Stomach (tissue), 8 donors: ENCODE measurements at regions not wholly inside any gene's neighbourhood (a gene's known extent, or its start where the extent isn't known, plus 50 kb on each side); places are given as distances from the start of the nearest gene placed in this dataset.

Experiments
- DNase-seq, 2 donors: peaks; one replicate each; pipeline versions ENCODE4 v3.0.0 to v3.0.0-alpha.2; 2013 to 2019
- H3K27ac ChIP-seq, 5 donors: fragments of 200-600 bp in 4 of 5; sonication (generic) in 4 of 5; one replicate each; pipeline ENCODE4 v1.5.1; 2013 to 2019; ENCODE audit warnings: mild to moderate bottlenecking in 1 of 5, moderate library complexity in 1 of 5
- H3K27me3 ChIP-seq, 3 donors: fragments of 200-600 bp; sonication (generic); one replicate each; pipeline ENCODE4 v1.5.1; 2017 to 2019; ENCODE audit warnings: mixed run types in 1 of 3
- H3K36me3 ChIP-seq, 4 donors: fragments of 200-600 bp; sonication (generic); 1 replicate in 3 of 4; 2 replicates in 1 of 4; pipeline ENCODE4 v1.5.1; 2016 to 2019
- H3K4me1 ChIP-seq, 4 donors: fragments of 200-600 bp; sonication (generic); one replicate each; pipeline ENCODE4 v1.5.1; 2016 to 2019
- H3K4me3 ChIP-seq, 4 donors: fragments of 200-600 bp; sonication (generic) in 3 of 4; one replicate each; pipeline ENCODE4 v1.5.1; 2016 to 2019; ENCODE audit warnings: mild to moderate bottlenecking in 1 of 4
- H3K9me3 ChIP-seq, 4 donors: fragments of 200-600 bp; sonication (generic); one replicate each; pipeline ENCODE4 v1.5.1; 2016 to 2019
- EP300 ChIP-seq: sonication (generic); formaldehyde crosslinking; IDR thresholded peaks from one replicate; pipeline ENCODE4 v1.6.1; 2017; ENCODE audit warnings: antibody characterized with exemption
- POLR2A ChIP-seq, 4 donors: fragments of 450-650 bp; IDR thresholded peaks; one replicate each; pipeline ENCODE4 v1.6.1; 2016; ENCODE audit warnings: antibody characterized with exemption in 4 of 4, control low read depth in 2 of 4, mild to moderate bottlenecking in 1 of 4, moderate library complexity in 1 of 4
- POLR2AphosphoS5 ChIP-seq, 3 donors: sonication (generic); formaldehyde crosslinking; IDR thresholded peaks; one replicate each; pipeline ENCODE4 v1.6.1; 2016; ENCODE audit warnings: antibody characterized with exemption in 3 of 3
- WGBS, 5 donors: extraction: QIAGEN DNeasy Blood & Tissue Kit in 3 of 5; methylation state at CpG; one replicate each; pipeline versions ENCODE4 v1.1.5 to v1.1.7; 2013 to 2018; 5-methylcytosine and 5-hydroxymethylcytosine counted together
- intact Hi-C: fragments of 100-400 bp; cut with DNase I; formaldehyde crosslinking; loops from one replicate; pipeline ENCODE4 v1.15.1; 2023; ENCODE audit warnings: low total_unique reads
- TF ChIP-seq, protein P1 (sequence below), 7 experiments: fragments of 450-650 bp in 4 of 7; fragments of 200-600 bp in 3 of 7; sonication (generic) in 3 of 7; IDR thresholded peaks; one replicate each; pipeline ENCODE4 v1.5.1; 2016 to 2019; ENCODE audit warnings: antibody characterized with exemption in 7 of 7, control low read depth in 2 of 7, mild to moderate bottlenecking in 1 of 7
- donor health status: healthy with polysubstance abuse.
- donor health status: Bipolar disorder and iron deficiency.
- donor health status: healthy.

GRCh38 chr7:63046612-63047011 lies 952.0 kb upstream of the ZNF722 start:
- H3K4me1 ChIP-seq: no peaks in the 10 kb centered on the region
- TF ChIP-seq EP300 (no peak), POLR2A (IDR thresholded peaks at IDR 0.05) (no peak), POLR2AphosphoS5 (IDR thresholded peaks at IDR 0.05) (no peak)
- TF ChIP-seq, protein P1, sequence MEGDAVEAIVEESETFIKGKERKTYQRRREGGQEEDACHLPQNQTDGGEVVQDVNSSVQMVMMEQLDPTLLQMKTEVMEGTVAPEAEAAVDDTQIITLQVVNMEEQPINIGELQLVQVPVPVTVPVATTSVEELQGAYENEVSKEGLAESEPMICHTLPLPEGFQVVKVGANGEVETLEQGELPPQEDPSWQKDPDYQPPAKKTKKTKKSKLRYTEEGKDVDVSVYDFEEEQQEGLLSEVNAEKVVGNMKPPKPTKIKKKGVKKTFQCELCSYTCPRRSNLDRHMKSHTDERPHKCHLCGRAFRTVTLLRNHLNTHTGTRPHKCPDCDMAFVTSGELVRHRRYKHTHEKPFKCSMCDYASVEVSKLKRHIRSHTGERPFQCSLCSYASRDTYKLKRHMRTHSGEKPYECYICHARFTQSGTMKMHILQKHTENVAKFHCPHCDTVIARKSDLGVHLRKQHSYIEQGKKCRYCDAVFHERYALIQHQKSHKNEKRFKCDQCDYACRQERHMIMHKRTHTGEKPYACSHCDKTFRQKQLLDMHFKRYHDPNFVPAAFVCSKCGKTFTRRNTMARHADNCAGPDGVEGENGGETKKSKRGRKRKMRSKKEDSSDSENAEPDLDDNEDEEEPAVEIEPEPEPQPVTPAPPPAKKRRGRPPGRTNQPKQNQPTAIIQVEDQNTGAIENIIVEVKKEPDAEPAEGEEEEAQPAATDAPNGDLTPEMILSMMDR (IDR thresholded peaks at IDR 0.05): no peak
- DNase-seq: no peak
- H3K9me3 ChIP-seq: peaks cover 0 to 86% (median 56%) of the 10 kb centered on the region in 4 donors
- intact Hi-C loops: no loop called here
- no peaks in the 10 kb centered on the region for H3K27me3 ChIP-seq
- WGBS, 5 donors: 55 to 68% (median 62%) methylated on average over 3 of the region's 3 CpGs
- H3K27ac ChIP-seq: no peak overlapping the region
- no peak overlapping the region for H3K4me3 ChIP-seq
- no peaks in the 10 kb centered on the region for H3K36me3 ChIP-seq

- H3K27ac ChIP-seq: no peak overlapping the region
- no peaks in the 10 kb centered on the region for H3K36me3 ChIP-seq
- DNase-seq: no peak
- H3K4me3 ChIP-seq: no peak overlapping the region
- H3K9me3 ChIP-seq: peaks cover 0 to 84% (median 56%) of the 10 kb centered on the region in 4 donors
- no peaks in the 10 kb centered on the region for H3K27me3 ChIP-seq
- 77 to 86% (median 82%) methylated on average over 4 of the region's 4 CpGs for WGBS, 5 donors
- intact Hi-C loops: no loop called here
- TF ChIP-seq EP300 (no peak), POLR2A (IDR thresholded peaks at IDR 0.05) (no peak), POLR2AphosphoS5 (IDR thresholded peaks at IDR 0.05) (no peak)
- TF ChIP-seq, protein P1 (IDR thresholded peaks at IDR 0.05): no peak
- no peaks in the 10 kb centered on the region for H3K4me1 ChIP-seq
These were observed 951.6 kb upstream of the ZNF722 start for GRCh38 chr7:63047061-63047460.

DNA sequence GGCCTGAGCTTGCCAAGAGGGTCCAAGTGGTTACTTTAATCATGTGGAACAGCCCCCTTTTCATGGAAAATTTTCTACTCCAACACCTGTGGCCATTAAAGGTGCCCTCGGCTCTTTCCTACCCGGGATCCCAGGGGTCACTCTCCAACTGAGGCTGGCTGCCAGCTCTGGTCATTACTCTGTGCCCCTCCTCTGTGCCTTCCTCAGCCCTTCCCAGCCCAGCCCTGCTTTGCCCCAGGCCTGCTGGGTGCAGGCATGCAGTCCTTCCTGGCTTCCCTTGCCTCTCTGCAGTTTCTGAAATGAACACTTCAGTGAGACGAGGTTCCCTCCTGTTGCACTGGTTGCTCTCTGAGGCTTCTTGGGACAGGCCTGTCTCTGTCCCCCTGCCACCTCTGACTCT lies 951.1 kb upstream of the ZNF722 start:
- TF ChIP-seq POLR2A (IDR thresholded peaks at IDR 0.05): no peak
- TF ChIP-seq POLR2AphosphoS5 (IDR thresholded peaks at IDR 0.05): no peak
- TF ChIP-seq, protein P1 (IDR thresholded peaks at IDR 0.05): no peak
- 67 to 86% (median 73%) methylated on average over 3 of the region's 3 CpGs for WGBS, 5 donors
- no peak for DNase-seq
- Histone ChIP-seq H3K27ac (no peak overlapping the region), H3K27me3 (no peaks in the 10 kb centered on the region), H3K36me3 (no peaks in the 10 kb centered on the region), H3K9me3 (peaks cover 0 to 84% (median 56%) of the 10 kb centered on the region in 4 donors), H3K4me3 (no peak overlapping the region), H3K4me1 (no peaks in the 10 kb centered on the region)
- intact Hi-C loops: no loop called here

DNA sequence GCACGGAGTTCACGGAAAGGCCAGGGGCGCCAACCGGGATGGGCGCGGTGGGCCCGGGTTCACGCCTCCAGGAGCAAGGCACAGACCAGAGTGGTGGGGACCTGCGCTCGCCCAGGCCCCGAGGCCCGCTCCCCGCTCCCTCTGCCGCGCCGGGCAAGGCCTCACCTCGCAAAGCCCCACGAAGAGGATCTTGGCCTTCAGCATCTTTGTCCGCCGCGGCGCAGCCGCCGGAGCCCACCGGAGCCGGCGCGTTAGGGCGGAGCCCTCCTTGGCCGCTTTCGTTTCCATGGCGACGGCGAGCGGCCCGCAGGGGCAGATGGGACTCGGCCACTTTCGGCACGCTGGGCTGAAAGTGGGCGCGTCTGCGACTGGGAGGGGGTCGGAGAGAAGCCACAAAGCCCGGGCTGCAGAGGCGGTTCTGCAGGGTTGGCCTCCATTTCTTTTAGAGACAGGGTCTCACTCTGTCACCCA lies 944.4 kb upstream of the ZNF722 start:
- H3K36me3 ChIP-seq: no peaks in the 10 kb centered on the region
- TF ChIP-seq, protein P1 (IDR thresholded peaks at IDR 0.05): no peak
- TF ChIP-seq POLR2A (IDR thresholded peaks at IDR 0.05) (no peak), POLR2AphosphoS5 (IDR thresholded peaks at IDR 0.05) (no peak), EP300 (no peak)
- intact Hi-C loops: no loop called here
- no peak for DNase-seq
- H3K27ac ChIP-seq: no peak overlapping the region
- peaks cover 5 to 91% (median 64%) of the 10 kb centered on the region in 4 donors for H3K9me3 ChIP-seq
- H3K4me1 ChIP-seq: no peaks in the 10 kb centered on the region
- H3K4me3 ChIP-seq: no peak overlapping the region
- H3K27me3 ChIP-seq: no peaks in the 10 kb centered on the region
- WGBS, 5 donors: 45 to 61% (median 54%) methylated on average over 22 to 45 of the region's 45 CpGs
